ENCODE measurements at regions not wholly inside any gene's neighbourhood (a gene's known extent, or its start where the extent isn't known, plus 50 kb on each side); places are given as distances from the start of the nearest gene placed in this dataset.
A peak's percentile ranks its signal among the peaks of the same experiment; 100 is the strongest.
"Not testable (repeated sequence)": the region's sequence is repeated elsewhere in the genome, so short reads cannot be mapped to it uniquely, and the experiment has no call there.

DNA sequence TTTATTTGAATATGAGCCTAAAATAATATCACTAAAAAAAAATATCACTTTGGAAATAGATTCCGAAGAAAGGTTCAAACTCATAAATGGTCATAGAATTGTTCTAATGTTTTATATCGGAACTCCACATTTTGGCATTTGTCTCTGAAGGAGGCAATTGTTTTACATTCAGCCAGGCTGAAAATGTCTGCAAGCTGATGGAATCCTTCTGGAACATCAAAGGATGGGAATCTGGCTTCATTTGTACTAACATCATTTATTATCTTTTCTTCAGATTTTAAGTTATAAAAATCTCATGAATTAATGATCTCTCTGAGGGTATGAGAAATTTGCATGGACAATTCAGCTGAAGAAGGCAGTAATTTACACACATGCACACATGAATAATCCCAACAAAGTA, 251.4 kb upstream of the RGMA start:
- Mint-ChIP-seq H3K27ac (no peak overlapping the region), H3K9me3 (peaks cover 4% of the 10 kb centered on the region), H3K36me3 (no peaks in the 10 kb centered on the region), H3K4me3 (no peak overlapping the region), H3K27me3 (ENCODE audit: low read depth) (peaks cover 16% of the 10 kb centered on the region), H3K4me1 (peaks cover 10% of the 10 kb centered on the region)
- POLR2A ChIA-PET: no interaction called here
- DNase-seq (ENCODE audit: low spot score): no peak
- CTCF ChIA-PET: no interaction called here
- ATAC-seq: no peak
- no peak for TF ChIP-seq EMX1 (CRISPR knock-in tag; IDR thresholded peaks at IDR 0.05)
- no peak for TF ChIP-seq CREM (CRISPR knock-in tag; IDR thresholded peaks at IDR 0.05)
- no peak for TF ChIP-seq ZNF232 (CRISPR knock-in tag; IDR thresholded peaks at IDR 0.05)
- TF ChIP-seq FOXK1 (CRISPR knock-in tag; IDR thresholded peaks at IDR 0.05): no peak
- TF ChIP-seq, protein P1, sequence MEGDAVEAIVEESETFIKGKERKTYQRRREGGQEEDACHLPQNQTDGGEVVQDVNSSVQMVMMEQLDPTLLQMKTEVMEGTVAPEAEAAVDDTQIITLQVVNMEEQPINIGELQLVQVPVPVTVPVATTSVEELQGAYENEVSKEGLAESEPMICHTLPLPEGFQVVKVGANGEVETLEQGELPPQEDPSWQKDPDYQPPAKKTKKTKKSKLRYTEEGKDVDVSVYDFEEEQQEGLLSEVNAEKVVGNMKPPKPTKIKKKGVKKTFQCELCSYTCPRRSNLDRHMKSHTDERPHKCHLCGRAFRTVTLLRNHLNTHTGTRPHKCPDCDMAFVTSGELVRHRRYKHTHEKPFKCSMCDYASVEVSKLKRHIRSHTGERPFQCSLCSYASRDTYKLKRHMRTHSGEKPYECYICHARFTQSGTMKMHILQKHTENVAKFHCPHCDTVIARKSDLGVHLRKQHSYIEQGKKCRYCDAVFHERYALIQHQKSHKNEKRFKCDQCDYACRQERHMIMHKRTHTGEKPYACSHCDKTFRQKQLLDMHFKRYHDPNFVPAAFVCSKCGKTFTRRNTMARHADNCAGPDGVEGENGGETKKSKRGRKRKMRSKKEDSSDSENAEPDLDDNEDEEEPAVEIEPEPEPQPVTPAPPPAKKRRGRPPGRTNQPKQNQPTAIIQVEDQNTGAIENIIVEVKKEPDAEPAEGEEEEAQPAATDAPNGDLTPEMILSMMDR (IDR thresholded peaks at IDR 0.05): no peak
- no peak for TF ChIP-seq CBFB (CRISPR knock-in tag; IDR thresholded peaks at IDR 0.05; ENCODE audit: low read depth)
- no peak for TF ChIP-seq ZNF263 (CRISPR knock-in tag; IDR thresholded peaks at IDR 0.05; ENCODE audit: low read depth)
- no peak for TF ChIP-seq ZBTB21 (CRISPR knock-in tag; IDR thresholded peaks at IDR 0.05; ENCODE audit: borderline replicate concordance)
- no peak for TF ChIP-seq ZNF416 (CRISPR knock-in tag; IDR thresholded peaks at IDR 0.05)
- TF ChIP-seq ZNF121 (CRISPR knock-in tag; IDR thresholded peaks at IDR 0.05): no peak
- TF ChIP-seq ZNF219 (CRISPR knock-in tag; IDR thresholded peaks at IDR 0.05; ENCODE audit: borderline replicate concordance): no peak
- no peak for TF ChIP-seq TEAD4 (CRISPR knock-in tag; IDR thresholded peaks at IDR 0.05)
- TF ChIP-seq, protein P2, sequence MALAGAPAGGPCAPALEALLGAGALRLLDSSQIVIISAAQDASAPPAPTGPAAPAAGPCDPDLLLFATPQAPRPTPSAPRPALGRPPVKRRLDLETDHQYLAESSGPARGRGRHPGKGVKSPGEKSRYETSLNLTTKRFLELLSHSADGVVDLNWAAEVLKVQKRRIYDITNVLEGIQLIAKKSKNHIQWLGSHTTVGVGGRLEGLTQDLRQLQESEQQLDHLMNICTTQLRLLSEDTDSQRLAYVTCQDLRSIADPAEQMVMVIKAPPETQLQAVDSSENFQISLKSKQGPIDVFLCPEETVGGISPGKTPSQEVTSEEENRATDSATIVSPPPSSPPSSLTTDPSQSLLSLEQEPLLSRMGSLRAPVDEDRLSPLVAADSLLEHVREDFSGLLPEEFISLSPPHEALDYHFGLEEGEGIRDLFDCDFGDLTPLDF (CRISPR knock-in tag; IDR thresholded peaks at IDR 0.05): no peak
- TF ChIP-seq, protein P3, sequence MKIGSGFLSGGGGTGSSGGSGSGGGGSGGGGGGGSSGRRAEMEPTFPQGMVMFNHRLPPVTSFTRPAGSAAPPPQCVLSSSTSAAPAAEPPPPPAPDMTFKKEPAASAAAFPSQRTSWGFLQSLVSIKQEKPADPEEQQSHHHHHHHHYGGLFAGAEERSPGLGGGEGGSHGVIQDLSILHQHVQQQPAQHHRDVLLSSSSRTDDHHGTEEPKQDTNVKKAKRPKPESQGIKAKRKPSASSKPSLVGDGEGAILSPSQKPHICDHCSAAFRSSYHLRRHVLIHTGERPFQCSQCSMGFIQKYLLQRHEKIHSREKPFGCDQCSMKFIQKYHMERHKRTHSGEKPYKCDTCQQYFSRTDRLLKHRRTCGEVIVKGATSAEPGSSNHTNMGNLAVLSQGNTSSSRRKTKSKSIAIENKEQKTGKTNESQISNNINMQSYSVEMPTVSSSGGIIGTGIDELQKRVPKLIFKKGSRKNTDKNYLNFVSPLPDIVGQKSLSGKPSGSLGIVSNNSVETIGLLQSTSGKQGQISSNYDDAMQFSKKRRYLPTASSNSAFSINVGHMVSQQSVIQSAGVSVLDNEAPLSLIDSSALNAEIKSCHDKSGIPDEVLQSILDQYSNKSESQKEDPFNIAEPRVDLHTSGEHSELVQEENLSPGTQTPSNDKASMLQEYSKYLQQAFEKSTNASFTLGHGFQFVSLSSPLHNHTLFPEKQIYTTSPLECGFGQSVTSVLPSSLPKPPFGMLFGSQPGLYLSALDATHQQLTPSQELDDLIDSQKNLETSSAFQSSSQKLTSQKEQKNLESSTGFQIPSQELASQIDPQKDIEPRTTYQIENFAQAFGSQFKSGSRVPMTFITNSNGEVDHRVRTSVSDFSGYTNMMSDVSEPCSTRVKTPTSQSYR (CRISPR knock-in tag; IDR thresholded peaks at IDR 0.05): no peak
- TF ChIP-seq, protein P4, sequence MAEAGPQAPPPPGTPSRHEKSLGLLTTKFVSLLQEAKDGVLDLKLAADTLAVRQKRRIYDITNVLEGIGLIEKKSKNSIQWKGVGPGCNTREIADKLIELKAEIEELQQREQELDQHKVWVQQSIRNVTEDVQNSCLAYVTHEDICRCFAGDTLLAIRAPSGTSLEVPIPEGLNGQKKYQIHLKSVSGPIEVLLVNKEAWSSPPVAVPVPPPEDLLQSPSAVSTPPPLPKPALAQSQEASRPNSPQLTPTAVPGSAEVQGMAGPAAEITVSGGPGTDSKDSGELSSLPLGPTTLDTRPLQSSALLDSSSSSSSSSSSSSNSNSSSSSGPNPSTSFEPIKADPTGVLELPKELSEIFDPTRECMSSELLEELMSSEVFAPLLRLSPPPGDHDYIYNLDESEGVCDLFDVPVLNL (CRISPR knock-in tag; IDR thresholded peaks at IDR 0.05; ENCODE audit: borderline replicate concordance, low read depth): no peak
- TF ChIP-seq MYBL2 (CRISPR knock-in tag; IDR thresholded peaks at IDR 0.05): no peak
- no peak for TF ChIP-seq GABPB1 (CRISPR knock-in tag; IDR thresholded peaks at IDR 0.05)
- no peak for TF ChIP-seq ZNF423 (CRISPR knock-in tag; IDR thresholded peaks at IDR 0.05)
- TF ChIP-seq, protein P5, sequence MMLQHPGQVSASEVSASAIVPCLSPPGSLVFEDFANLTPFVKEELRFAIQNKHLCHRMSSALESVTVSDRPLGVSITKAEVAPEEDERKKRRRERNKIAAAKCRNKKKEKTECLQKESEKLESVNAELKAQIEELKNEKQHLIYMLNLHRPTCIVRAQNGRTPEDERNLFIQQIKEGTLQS (CRISPR knock-in tag; conservative IDR thresholded peaks at IDR 0.05): no peak

DNA sequence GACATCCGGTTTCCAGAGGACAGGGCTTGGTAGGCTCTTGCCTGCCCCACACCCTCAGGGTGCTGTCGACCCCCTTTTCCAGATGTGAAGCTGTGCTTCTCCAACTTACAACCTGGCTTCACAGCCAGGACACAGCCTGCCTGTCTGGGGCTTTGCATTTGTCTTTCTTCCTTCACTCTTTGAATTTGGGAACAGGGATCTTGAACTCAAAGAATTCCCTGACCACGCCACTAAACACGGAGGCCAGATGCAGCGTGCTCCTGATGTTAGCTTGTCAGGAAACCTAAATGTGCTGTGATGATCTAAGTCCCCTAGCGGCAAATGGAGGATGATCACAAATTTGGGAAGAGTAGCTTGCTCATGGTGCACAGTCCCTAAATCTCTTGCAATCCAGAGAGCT, 244.8 kb upstream of the RGMA start:
- POLR2A ChIA-PET: interaction anchor here (1.0 to 1.5 kb wide), 2 partner anchors 245 to 642 kb away, joined by 4 to 6 read pairs; no protein-coding TSS in a partner anchor
- H3K9me3 Mint-ChIP-seq: no peaks in the 10 kb centered on the region
- CTCF ChIA-PET: interaction anchor here (0.6 to 1.6 kb wide), 33 partner anchors 9 to 786 kb away, joined by 3 to 34 read pairs (median 4); no protein-coding TSS in a partner anchor
- H3K4me3 Mint-ChIP-seq: peak overlapping the region; percentile 63
- TF ChIP-seq ZNF138 (CRISPR knock-in tag; conservative IDR thresholded peaks at IDR 0.05): no peak
- peaks cover 51% of the 10 kb centered on the region for H3K4me1 Mint-ChIP-seq
- H3K36me3 Mint-ChIP-seq: no peaks in the 10 kb centered on the region
- no peak overlapping the region for H3K27ac Mint-ChIP-seq
- H3K27me3 Mint-ChIP-seq (ENCODE audit: low read depth): peaks cover 79% of the 10 kb centered on the region
- peak; percentile 32 for ATAC-seq
- no peak for DNase-seq (ENCODE audit: low spot score)

DNA sequence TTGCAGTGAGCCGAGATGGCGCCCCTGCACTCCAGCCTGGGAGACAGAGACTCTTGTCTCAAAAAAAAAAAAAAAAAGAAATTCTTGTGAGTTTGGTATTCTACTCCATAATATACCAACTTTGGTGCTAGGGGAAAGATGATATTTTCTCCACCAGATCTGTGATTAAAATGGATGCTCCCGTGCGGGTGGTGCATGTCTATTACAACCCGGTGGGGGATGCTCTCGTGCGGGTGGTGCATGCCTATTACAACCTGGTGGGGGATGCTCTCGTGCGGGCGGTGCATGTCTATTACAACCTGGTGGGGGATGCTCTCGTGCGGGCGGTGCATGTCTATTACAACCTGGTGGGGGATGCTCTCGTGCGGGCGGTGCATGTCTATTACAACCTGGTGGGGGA, 244.1 kb upstream of the RGMA start:
- ChIA-PET CTCF (interaction anchor here (0.7 to 1.6 kb wide), 6 partner anchors 29 to 286 kb away, joined by 3 to 34 read pairs (median 6); no protein-coding TSS in a partner anchor), POLR2A (interaction anchor here (0.6 kb wide), 1 partner anchor 1336 kb away, joined by 4 read pairs; no protein-coding TSS in a partner anchor)
- not testable (repeated sequence) for H3K36me3 Mint-ChIP-seq; ATAC-seq; DNase-seq (ENCODE audit: low spot score); H3K9me3 Mint-ChIP-seq; H3K27ac Mint-ChIP-seq
- Mint-ChIP-seq H3K27me3 (ENCODE audit: low read depth) (peaks cover 86% of the 10 kb centered on the region), H3K4me1 (peaks cover 58% of the 10 kb centered on the region), H3K4me3 (peak overlapping the region; percentile 63)
